HG02798 (cell line): ENCODE measurements at regions not wholly inside any gene's neighbourhood (a gene's known extent, or its start where the extent isn't known, plus 50 kb on each side); places are given as distances from the start of the nearest gene placed in this dataset.

Source experiments
- ATAC-seq: cut with Tn5 transposase; IDR thresholded peaks from one replicate; pipeline ENCODE4 v1.9.1; 2021; ENCODE audit warnings: mild to moderate bottlenecking; ENCODE audit not compliant: unreplicated experiment, poor library complexity

DNA sequence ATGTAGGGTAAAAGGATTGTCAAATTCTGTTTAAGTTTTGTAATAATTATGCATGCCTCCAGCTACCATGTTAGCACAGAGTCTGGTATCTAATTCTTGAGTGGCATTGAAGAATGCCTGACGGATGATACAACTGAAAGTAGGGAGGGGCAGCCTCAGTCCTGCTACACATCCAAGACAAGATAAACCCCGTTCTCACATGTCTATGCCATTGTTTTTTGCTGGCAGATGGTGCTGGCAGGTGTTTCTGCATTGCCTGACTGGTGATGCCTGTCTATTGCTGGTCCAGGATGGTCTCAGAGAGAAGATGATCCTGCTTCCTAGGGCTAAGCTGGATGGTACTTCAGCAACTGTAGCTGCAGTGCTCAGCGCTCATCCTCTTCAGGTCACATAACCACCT, 245.8 kb upstream of the NAV3 start:
- ATAC-seq, result no peak

DNA sequence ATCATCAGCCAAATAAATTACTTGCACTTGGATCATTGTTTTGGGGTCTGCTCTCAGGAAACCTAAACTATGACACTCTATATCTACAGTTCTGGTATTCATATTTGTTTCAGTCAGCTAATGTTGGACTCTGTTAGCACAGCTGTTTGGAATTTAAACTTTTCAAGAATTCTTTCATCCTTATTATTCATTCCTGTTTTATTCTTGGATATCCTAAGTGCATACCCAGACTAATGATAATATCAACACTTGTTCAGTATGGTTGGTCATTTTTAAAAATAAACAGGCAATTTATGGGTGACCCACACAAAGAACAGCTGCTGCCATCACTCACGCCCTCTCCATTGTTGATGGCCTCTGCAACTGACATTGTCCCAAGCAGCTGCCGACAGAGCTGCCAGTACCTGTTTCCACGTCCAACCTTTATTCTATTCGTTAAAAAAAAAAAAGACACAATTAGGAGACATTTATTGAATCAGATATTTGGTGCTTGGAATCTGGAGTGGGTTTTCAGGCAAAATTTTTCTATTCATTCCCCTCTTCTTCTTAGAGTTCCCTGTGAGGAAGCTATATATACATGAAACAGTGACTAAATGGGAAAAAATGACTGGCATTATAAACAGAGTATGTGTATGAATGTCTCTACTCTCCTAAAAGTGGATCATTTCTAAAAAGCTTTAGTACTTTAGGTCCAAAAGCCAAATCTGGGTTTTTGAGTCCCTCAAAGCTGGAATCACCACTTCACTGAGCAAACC, 252.1 kb upstream of the NAV3 start:
- ATAC-seq, result no peak

DNA sequence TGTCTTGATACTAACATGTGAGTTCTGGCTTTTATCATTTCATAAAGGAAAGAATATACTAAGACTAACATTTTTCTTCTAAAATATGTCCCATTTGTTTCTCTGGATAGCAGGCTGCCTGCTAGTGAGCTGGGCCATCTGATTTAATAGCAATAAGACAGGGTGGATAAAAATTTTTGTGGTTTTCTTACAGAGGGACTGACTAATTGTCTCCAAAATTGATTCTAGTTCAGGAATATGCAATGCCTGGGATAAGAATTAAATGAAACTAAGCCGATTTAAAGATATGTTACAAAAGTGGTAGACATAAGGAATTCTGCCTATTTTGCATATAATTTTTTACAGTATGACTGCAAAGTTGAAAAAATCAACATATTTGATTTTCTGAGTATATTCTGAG, 252.9 kb upstream of the NAV3 start:
- ATAC-seq, result no peak

GRCh38 chr12:77575376-77575919, 255.2 kb upstream of the NAV3 start:
- no peak for ATAC-seq

DNA sequence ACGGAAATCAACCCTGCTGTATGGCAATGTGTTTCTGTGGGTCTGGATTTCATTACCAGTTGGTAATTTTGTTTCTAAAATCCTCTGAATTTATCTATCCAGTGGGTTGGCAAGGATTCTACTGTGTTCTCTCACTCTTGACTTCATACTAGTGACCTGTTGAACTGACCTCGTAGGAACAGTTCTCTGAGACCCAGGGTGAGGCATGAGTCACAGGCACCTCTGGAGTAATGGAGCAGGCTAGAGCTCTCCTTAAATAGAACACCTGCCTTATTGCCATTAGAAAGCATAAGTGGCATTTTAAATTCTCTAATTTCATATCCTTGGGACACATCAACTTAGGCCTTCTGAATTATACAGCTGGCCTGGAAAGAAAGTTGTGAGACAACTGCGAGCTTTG, 258.3 kb upstream of the NAV3 start:
- no peak for ATAC-seq

DNA sequence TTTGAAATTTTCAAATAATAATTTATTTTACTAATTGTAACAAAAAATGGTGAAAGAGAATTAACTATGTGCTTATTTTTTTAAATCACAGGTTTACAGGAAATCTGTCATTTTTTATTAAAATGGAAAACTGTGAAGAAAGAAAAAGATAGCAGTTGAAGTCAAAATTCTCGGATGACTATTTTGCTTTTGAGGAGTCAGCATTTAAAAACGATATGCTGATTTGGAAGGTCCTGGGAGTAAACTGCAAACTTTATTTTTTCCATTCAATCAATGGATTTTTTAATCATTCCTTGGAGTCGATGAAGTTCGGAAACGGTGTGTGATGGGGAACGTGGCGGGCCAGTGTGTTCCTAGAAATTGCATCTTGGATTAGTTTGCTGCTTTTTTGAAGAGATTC, 258.9 kb upstream of the NAV3 start:
- ATAC-seq, result no peak

DNA sequence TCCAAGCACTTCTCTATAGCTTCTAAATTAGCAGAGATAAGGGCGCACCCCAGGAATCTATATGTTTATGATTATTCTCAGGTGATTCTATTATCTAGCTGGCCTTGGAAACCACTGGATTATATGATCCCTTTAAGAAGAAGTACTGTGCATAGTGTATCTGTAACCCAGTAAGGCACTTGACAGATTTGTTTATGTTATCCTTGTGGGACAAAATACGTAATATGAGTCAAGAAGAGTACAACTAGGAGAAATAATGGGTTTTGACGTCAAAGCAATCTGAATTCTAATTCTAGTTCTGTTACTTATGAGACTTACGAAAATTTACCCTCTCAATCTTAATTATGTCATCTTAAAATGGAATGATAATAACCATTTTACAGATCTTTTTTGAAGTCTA, 259.6 kb upstream of the NAV3 start:
- ATAC-seq, result no peak

GRCh38 chr12:77569876-77570275, 260.8 kb upstream of the NAV3 start:
- no peak for ATAC-seq

DNA sequence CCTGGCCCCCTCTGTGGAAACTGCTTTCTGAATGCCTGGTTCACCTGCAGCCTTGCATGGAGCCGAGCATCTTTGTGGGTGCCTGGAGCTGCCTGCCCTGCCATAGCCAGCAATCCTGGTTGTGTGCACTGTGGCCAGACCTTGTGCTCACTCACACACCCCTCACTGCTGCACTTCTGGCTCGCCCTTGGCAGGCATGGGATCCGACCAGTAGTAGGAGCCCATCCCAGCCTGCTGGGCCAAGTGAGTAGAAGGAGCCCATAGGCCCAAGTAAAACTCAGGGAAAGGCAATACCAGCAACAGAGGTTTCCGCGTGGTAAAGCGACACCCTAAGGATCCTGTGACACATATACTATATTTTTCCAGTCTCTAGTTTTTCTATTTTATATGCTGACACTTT, 270.0 kb upstream of the NAV3 start:
- no peak for ATAC-seq

- no peak for ATAC-seq
Observed at GRCh38 chr12:77559400-77560074, 271.2 kb upstream of the NAV3 start.

DNA sequence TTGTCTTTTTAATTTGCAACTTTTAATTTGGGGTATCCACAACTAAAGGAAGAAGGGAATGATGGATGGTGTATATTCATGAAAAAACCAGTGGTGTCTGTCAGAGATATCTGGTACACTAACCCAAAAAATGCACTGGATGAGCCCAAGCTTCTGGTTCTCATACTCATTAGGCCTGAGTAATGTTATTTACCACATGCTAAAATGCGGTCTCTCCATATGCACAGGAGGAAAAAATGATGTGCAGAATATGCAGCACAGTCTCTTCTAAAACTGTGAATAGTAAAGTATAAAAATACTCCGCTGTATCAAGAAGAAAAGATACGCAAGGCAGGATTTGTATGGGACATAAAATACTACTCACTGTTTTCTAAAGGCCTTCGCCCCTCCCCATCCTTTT, 275.6 kb upstream of the NAV3 start:
- ATAC-seq, result no peak

- ATAC-seq, result peak; percentile 99
Observed at GRCh38 chr12:77553976-77554619, 276.6 kb upstream of the NAV3 start.

DNA sequence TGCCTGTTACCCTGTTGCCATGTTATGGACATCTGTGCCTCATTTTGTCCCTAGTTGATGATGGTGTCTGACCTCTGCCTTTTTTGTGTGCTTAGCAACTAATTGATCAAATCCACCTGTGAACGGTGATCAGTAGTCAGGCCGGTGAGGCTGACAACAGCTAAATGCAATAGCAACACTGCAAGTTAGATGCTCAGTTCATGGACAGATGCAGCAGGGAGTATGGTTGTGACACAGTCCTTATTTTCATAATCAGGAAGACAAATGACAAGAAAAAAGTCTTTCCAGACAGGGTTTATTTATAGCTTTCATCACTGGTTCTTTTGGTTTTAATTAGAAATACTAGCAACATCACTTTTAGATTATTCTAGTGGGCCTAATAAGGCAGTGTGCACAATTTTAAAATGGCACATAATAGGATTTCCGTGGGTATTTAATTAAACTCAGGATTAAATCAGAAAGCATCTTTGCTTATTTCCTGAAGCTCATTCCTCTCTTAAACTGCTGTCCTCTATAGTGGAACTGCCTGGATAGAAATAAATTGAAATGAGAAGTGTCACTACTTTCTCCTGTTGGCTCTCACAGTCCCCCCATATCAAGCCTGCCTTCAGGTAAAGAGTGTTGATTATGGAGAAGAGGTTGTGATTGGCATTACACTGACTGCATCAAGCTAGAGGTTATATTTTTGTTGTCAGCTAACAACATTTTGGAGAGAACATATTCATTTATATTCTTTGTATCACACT, 281.1 kb upstream of the NAV3 start:
- no peak for ATAC-seq

DNA sequence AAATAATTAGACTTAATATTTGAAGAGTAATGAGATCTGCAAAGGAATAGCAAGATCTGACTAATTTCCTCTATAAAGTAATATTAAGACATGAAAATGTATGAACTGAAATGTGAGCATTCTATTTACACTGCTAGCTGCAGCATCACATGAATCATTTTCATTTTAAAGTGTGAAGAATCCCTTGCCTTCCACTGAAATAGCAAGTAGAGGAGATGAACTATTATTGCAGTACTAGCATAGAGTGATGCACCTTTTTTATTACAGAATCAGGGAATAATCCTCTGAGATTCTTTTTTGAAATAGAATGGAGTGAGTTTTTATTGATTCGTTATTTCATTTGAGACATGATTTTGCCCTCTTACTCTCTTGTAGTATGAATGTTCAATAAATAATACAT, 281.9 kb upstream of the NAV3 start:
- no peak for ATAC-seq

DNA sequence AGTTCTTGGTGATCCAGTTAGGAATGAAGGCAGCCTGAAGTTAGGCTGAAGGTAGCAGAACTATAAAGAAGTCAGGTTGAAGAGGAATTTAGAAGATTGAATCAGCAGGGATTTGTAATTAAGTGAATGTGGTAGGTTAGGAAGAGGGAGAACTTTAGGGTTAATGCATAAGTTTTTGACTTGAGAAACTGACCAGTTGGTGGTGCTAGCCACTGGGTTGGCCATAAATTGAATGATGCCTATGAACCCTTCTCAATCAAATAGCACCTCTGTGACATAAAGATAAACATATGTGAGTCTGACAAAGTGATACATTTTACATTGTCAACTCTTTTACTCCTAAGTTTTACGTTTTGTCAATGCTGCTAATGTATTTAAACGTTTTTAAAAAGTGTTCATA, 290.6 kb upstream of the NAV3 start:
- no peak for ATAC-seq

DNA sequence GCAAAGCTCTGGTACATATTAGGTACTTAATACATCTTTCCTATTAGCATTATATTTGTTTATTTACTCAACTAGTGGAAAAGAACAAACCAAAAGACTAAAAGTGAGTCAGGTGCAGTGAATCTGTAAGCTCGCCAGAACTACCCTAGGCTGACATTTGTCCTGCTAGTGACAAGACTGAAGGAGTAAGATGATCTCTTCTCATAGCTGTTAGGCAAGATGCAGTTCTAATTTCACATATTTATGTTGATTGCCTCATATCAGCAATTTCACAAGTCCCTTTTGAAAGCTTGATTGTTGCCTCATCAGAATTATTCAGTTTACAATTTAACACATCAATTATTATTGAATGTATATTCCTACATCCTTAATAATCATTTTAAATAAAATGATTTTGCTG, 293.0 kb upstream of the NAV3 start:
- no peak for ATAC-seq

DNA sequence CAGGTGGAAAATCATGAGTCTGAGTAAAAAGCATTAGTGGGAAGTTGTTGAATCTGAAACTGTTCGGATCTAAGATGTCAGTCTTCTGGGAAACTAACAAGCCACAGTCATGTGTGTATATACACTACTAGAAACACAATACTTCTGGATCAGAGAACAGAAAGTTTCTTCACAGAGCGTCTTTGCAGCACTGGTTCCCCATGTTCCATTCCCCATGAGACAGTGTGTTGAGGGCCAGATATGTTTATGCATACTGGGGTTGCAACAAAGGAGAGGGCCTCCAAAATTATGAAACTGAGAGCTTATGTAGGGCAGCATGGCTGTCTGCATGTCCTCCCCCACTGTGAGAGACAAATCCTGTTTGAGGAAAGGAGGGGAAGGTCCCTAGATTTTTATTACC, 295.0 kb upstream of the NAV3 start:
- no peak for ATAC-seq

GRCh38 chr12:77531912-77532311, 298.8 kb upstream of the NAV3 start:
- ATAC-seq, result no peak

- no peak for ATAC-seq
Observed at GRCh38 chr12:77522247-77522646, 308.4 kb upstream of the NAV3 start.

GRCh38 chr12:77521508-77522115, 309.1 kb upstream of the NAV3 start:
- no peak for ATAC-seq
